GM12873 (cell line): ENCODE measurements at regions not wholly inside any gene's neighbourhood (a gene's known extent, or its start where the extent isn't known, plus 50 kb on each side); places are given as distances from the start of the nearest gene placed in this dataset.
A peak's percentile ranks its signal among the peaks of the same experiment; 100 is the strongest.

Source experiments
- TF ChIP-seq, protein P1 (sequence below): IDR thresholded peaks from 2 replicates; pipeline ENCODE4 v1.5.1; 2012; ENCODE audit warnings: low read depth, mild to moderate bottlenecking, moderate library complexity, low read length, control low read depth; ENCODE audit not compliant: insufficient read depth; ENCODE audit errors: missing control alignments

DNA sequence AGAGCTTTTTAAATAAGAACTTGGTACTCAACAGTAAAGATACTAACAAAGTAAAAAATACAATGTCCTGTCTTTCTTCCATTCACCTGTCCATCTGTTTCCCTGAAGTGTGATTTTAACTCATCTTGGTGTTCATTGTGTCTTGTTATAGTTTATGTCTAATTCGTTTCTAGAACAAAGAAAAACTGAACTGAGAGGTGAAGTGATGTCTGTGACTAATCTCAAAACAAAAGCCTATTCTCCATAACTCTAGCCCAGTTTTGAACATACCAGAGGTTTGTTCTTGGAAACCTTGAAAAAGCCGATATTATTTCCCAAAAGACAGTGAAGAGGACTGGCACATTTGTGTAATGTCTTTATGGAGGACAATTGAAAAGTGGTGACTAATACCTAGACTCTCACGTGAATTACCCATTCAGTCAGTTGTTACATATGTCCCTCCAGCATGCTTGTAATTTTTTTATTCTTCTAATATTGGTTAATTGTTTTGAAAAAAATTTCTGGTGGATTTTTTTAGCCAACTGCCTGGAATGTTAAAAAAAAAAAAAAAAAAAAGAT is 725.8 kb downstream of the SATB2 start:
- TF ChIP-seq, protein P1, sequence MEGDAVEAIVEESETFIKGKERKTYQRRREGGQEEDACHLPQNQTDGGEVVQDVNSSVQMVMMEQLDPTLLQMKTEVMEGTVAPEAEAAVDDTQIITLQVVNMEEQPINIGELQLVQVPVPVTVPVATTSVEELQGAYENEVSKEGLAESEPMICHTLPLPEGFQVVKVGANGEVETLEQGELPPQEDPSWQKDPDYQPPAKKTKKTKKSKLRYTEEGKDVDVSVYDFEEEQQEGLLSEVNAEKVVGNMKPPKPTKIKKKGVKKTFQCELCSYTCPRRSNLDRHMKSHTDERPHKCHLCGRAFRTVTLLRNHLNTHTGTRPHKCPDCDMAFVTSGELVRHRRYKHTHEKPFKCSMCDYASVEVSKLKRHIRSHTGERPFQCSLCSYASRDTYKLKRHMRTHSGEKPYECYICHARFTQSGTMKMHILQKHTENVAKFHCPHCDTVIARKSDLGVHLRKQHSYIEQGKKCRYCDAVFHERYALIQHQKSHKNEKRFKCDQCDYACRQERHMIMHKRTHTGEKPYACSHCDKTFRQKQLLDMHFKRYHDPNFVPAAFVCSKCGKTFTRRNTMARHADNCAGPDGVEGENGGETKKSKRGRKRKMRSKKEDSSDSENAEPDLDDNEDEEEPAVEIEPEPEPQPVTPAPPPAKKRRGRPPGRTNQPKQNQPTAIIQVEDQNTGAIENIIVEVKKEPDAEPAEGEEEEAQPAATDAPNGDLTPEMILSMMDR = no peak

DNA sequence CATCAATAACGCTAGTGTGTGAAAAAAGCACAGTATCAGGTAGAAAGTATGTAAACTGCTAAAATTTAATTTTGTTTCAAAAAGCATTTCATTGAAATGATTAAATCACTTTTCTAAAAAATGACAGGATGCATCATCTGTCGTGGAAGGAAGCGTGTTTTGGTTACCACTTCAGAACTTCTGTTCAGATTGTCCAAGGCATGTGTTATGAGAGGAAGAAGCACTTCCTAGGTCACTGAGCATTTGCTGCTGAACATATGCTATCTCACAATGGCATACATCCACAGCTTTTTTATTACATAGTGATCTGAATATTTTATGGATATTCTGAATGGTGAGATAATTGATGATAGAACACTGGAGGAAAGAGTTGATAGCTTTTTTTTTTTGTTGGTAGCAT is 737.5 kb downstream of the SATB2 start:
- TF ChIP-seq, protein P1 = no peak

DNA sequence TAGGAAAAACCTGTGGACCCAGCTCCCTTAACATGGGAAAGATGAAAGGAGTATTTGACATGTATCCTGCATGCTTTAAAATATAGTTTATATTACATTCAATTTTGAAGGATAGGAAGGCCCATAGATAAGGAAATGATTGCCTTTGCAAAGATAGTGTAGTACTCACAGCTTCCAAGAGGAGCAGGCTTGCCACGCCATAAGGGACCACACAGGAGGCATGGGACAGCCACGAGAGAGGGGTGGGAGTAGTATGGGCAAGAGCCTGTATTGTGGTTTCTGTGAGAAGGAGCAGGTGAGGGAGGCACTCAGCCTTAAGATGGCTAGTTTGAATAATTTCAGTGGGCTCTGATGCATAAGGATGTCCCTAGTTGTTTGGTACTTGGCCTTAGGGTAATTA is 740.3 kb downstream of the SATB2 start:
- TF ChIP-seq, protein P1 = peak; percentile 10

DNA sequence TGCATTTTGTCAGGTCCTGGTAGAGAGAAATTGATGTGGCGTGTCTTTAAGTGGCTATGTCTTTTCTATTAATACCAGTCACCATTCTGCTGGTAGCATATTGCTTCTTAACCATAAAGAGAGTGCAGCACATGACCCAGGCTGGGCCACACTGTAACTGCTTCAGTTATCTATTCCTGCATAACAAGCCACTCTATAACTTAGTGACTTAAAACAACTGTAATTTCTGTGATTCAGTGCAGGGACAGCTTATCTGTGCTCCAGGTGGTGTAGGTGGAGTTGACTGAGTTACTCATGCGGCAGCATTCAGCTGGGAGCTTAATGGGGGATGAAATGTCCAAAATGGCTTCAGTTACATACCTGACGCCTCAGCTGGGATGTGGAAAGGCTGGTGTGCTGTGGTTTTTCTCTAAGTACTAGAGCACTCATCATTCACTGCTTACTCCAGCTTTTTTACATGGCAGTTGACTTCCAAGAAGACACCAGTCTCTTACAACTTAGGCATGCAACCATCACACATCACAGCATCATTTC is 742.4 kb downstream of the SATB2 start:
- TF ChIP-seq, protein P1 = no peak

DNA sequence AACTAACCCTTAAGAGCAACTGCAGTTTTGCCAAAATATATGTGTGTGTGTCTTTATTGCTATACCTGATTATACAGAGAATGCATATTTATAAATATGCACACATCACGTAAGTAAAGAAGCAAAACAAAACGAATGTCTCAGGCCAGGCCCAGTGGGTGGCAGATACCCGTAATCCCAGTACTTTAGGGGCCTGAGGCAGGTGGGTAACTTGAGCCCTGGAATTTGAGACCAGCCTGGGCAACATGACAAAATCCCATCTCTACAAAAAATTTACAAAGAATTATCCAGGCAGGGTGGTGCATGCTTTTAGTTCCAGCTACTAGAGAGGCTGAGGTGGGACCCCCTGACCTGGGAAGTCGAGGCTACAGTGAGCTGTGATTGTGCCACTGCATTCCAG is 745.3 kb downstream of the SATB2 start:
- TF ChIP-seq, protein P1 = no peak

DNA sequence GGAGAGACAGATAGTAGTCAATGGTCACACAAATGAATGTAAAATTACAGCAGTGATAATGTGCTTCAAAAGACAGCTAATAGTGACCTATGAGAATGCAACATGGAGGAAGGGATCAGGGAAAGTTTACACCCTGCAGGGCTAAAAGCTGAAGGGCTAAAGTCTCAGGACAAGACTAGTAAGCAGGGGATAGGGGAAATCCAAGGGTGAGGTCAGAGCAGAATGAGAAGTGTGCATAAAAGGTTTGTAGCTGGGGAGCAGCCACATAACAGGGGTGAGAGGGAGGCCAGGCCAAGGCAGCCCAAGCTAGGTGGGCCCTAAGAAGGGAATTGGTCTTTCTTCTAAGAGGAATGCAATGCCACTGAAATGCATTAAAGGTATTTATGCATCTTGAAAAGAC is 746.3 kb downstream of the SATB2 start:
- TF ChIP-seq, protein P1 = no peak

DNA sequence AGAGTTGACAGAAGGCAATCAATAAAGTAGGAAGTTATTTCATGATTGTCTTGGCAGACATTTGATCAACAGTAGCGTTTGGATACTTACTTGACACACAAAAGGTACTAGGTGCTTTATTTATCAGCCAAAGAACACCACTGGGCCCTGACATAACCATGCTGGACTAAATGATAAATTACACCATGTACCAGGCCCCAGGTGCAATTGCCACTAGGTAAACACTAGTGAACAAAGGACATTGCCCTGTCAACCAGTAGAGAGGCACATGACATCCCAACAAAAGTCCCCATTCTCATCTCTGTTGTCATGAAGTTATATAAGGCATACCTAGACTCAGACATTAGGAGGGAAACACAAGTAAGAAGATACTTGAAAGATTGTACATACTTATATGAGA is 747.2 kb downstream of the SATB2 start:
- TF ChIP-seq, protein P1 = no peak
